Stimulated activated CD4-positive, alpha-beta T cell treated with anti-CD3 and anti-CD28 coated beads, TNF-alpha, amount 100 ng/mL, for 48 hours (primary cell): ENCODE measurements at regions not wholly inside any gene's neighbourhood (a gene's known extent, or its start where the extent isn't known, plus 50 kb on each side); places are given as distances from the start of the nearest gene placed in this dataset.
"Not testable (repeated sequence)": the region's sequence is repeated elsewhere in the genome, so short reads cannot be mapped to it uniquely, and the experiment has no call there.

Experiments used
- DNase-seq, 3 donors: peaks; one replicate each; pipeline ENCODE4 v3.0.0-alpha.2; 2020; ENCODE audit warnings: low read depth in 3 of 3

GRCh38 chr10:35898716-35899440, 256.8 kb upstream of the FZD8 start:
- DNase-seq: no peak

- no peak for DNase-seq
These were observed 253.9 kb upstream of the FZD8 start for GRCh38 chr10:35896001-35896400.

DNA sequence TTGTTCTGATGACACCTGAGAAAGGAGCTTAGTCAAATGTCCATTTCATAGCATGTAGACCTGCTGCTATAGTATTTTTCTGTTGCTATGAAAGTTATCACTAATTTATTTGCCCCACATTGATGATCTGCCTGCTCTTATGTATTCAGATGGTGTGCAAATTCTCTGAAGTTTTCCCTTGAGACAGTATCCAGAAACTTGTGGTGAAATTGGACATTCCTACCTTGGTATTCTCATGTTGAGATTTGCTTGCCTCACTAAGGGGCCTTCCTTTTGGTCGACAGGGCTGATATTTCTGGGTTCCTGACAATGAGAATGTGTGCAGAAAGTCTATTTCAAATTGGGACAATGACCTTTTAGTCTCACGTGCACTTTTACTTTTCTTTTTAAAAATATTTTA, 253.2 kb upstream of the FZD8 start:
- no peak for DNase-seq

DNA sequence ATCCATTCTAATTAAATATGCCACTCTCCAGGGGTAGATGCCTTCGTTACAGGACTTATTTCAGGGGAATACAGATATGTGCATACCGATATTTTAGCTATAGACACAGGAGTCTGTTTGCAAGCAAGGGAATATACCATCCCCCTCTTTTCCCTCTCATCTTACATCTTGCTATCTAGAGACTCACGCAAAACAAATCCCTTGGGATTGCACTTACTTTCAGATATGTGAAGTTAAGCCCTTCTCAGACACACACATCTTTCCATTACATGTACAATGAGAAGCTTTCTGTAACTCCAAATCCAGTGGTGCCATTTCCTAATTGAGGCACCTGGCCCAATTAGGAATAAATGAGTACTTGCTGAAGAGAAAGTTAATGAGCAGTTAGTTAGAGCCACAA, 250.4 kb upstream of the FZD8 start:
- DNase-seq: no peak

- DNase-seq: no peak
These were observed 248.8 kb upstream of the FZD8 start for GRCh38 chr10:35890676-35891495.

DNA sequence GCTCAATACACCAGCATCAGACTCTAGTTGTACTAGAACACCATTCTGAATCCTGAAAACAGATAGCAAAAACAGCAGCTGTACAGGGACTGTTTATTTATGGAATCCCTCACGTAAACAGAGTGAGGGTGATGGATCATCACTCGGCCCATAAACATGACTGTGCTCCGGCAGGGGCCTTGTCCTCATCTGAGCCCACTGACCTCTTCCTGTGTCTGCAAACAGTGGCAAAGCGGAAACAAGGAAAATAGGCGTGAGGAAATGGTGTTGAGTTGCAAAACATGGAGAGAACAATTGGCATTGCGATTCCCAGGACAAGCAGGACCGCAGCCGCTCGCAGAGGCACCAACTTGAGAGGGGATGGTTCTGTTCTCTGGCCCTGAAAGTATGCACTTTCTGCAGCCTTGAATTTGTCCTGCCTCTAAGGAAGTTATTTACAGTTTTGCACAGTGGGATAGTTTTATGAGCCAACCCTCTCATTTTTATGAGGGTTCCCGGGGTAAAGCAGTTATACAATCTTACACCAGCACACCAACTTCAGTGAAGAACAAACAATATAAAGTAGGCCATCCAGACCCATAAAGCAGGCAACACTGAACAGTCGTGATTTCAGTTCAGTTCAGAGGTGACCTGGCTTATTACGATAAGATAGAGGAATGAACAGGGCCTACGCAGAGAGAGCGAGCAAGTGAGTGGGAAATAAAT, 248.0 kb upstream of the FZD8 start:
- no peak for DNase-seq

DNA sequence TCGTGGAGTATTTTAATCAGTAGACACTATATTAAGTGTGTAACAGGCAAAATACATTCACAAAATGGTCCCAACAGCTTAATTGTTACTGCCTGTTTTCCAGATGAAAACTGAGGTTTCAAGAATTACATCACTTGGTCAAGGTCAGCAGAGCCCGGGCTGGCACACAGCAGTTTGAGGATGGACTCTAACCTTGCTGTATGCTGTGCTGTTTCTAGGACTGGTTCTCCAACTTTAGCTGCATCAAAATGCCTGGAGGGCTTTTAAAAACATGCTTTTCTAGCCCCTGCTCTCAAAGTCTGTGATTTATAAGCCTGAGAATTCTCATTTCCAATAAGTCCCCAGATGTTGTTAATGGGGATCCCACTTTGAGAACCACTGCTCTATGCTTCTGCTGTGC, 247.1 kb upstream of the FZD8 start:
- no peak for DNase-seq

- DNase-seq: no peak
These were observed 246.3 kb upstream of the FZD8 start for GRCh38 chr10:35888400-35888799.

- DNase-seq: no peak
These were observed 245.6 kb upstream of the FZD8 start for GRCh38 chr10:35887685-35888084.

DNA sequence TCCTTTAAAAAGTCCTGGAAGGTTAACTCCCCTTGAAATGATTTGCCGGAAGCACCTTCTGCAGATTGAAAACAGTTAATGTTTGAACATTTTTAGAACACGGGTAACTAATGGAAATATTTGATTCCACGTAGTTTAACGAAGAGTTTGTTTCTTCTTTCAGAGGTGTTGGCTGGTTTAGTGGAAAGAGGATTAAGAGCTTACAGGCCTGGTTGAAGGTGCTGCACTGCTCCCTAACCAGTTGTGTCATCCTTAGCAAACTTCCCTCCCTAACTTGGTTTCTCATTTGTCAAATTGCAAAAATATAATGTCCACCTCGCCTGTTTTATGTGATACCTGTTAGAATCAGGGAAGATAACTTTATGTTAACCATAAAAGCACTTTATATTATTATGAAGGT, 243.0 kb upstream of the FZD8 start:
- DNase-seq: no peak

DNA sequence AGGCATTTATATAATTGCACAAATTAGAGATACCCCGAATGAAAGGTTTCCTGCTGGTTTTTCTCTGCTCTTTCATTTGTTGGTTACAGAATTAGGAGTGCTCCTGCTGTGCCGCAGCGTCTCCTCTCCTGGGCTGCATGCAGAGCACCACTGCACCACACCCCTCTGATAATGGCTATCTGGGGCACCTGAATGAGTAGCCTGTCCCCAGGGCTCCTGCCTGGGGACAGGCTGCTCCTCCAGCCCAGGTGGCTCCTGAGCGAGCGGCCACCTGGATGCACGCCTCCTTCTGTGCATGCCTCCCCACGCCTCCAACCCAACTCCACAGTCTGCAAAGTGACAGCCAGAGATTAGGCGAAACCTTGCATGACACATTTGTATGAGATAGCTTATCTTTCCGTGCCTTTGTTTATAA, 242.6 kb upstream of the FZD8 start:
- no peak for DNase-seq

GRCh38 chr10:35882422-35883150, 240.5 kb upstream of the FZD8 start:
- no peak for DNase-seq

DNA sequence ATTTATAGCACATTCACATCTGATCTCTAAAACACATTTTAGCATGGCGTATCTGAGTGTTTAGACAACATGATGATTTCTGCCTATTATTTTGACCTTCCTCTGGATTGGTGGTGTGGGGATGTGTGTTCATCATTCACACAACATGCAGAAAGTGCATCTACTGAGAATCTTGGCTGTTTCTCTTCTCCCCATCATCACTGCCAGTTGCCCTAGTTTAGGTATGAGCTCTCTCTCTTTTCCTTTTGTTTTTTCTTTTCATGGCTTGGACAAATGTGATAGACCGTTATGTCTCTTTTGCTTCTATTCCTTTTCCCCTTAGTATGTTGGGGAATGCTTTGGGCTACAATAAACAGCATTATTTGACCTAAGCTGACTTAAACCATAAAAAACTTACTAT, 239.2 kb upstream of the FZD8 start:
- DNase-seq: no peak

GRCh38 chr10:35876248-35876647, 234.2 kb upstream of the FZD8 start:
- DNase-seq: no peak

DNA sequence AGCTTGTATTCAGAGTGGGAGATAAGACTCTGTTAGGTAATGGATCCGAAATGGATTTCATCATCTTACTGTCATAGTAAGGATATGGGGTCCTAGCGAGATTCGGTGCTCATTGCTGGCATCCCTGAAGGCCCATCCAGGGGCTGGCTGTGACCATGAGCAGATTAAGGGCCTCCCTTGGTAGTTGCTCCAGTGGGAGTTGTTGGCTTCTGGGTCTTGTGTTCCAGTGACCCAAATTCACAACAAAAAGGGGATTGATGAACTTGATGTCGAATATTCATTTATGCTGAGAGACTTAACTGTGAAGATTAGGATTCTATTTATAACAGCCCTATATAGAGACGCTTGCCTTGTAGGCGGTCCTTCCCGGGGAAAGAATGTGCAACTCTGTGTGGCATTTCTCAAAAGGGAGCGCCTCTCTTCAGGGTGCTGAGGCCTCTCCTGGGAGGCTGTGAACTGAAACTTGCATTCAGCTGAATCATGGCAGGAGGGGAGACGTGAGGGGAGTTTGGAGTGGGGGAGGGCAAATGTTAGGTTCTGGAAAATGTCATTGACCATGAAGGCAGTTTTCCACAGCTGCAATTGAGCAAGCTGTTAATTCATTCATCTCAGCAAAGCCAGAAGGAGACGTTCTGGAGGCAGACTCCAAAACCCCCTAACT, 233.1 kb upstream of the FZD8 start:
- no peak for DNase-seq

GRCh38 chr10:35874311-35875015, 232.4 kb upstream of the FZD8 start:
- no peak for DNase-seq

GRCh38 chr10:35872671-35873070, 230.6 kb upstream of the FZD8 start:
- no peak for DNase-seq

- DNase-seq: no peak
These were observed 228.7 kb upstream of the FZD8 start for GRCh38 chr10:35870665-35871310.

DNA sequence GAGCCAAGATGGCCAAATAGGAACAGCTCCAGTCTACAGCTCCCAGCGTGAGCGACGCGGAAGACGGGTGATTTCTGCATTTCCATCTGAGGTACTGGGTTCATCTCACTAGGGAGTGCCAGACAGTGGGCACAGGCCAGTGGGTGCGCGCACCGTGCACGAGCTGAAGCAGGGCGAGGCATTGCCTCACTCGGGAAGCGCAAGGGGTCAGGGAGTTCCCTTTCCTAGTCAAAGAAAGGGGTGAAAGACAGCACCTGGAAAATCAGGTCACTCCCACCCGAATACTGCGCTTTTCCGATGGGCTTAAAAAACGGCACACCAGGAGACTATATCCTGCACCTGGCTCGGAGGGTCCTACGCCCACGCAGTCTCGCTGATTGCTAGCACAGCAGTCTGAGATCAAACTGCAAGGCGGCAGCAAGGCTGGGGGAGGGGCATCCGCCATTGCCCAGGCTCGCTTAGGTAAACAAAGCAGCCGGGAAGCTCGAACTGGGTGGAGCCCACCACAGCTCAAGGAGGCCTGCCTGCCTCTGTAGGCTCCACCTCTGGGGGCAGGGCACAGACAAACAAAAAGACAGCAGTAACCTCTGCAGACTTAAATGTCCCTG, 216.7 kb upstream of the FZD8 start:
- not testable (repeated sequence) for DNase-seq

GRCh38 chr10:35857860-35858259, 215.8 kb upstream of the FZD8 start:
- DNase-seq: no peak
